Activated naive CD4-positive, alpha-beta T cell treated with anti-CD3 and anti-CD28 coated beads, Interleukin-2, amount 10 ng/mL, durations not matched to agents 7 days and 5 days (primary cell): ENCODE measurements at regions not wholly inside any gene's neighbourhood (a gene's known extent, or its start where the extent isn't known, plus 50 kb on each side); places are given as distances from the start of the nearest gene placed in this dataset.

ENCODE experiments used
- CTCF ChIA-PET: fragments of 350-600 bp; sonication (Branson Sonifier 250); formaldehyde crosslinking; loops from one replicate; lab custom pipeline; 2021; ENCODE audit warnings: antibody characterized with exemption; lab: Charles Lee
- DNase-seq: peaks from one replicate; pipeline ENCODE4 v3.0.0-alpha.2; 2020
- H3K27ac Mint-ChIP-seq: one replicate; pipeline ENCODE4 v1.8.0; 2021; ENCODE audit warnings: mild to moderate bottlenecking, moderate library complexity, mixed read lengths
- H3K27me3 Mint-ChIP-seq: one replicate; pipeline ENCODE4 v1.8.0; 2021; ENCODE audit warnings: mild to moderate bottlenecking, mixed read lengths
- H3K36me3 Mint-ChIP-seq: one replicate; pipeline ENCODE4 v1.8.0; 2021; ENCODE audit warnings: mixed read lengths
- H3K4me1 Mint-ChIP-seq: one replicate; pipeline ENCODE4 v1.8.0; 2021; ENCODE audit warnings: mixed read lengths
- H3K4me3 Mint-ChIP-seq: one replicate; pipeline ENCODE4 v1.8.0; 2021; ENCODE audit warnings: mild to moderate bottlenecking, moderate library complexity, mixed read lengths
- H3K9me3 Mint-ChIP-seq: one replicate; pipeline ENCODE4 v1.8.0; 2021; ENCODE audit warnings: mixed read lengths

GRCh38 chr2:183253441-183254130, 129.3 kb downstream of the NUP35 start:
- H3K4me3 Mint-ChIP-seq = no peak overlapping the region
- no peaks in the 10 kb centered on the region for H3K36me3 Mint-ChIP-seq
- no peak overlapping the region for H3K27ac Mint-ChIP-seq
- no peaks in the 10 kb centered on the region for H3K27me3 Mint-ChIP-seq
- CTCF ChIA-PET = no interaction called here
- no peaks in the 10 kb centered on the region for H3K4me1 Mint-ChIP-seq
- H3K9me3 Mint-ChIP-seq = no peaks in the 10 kb centered on the region
- DNase-seq = no peak

GRCh38 chr2:183255411-183255810, 131.2 kb downstream of the NUP35 start:
- CTCF ChIA-PET = no interaction called here
- DNase-seq = no peak
- Mint-ChIP-seq H3K27me3 (no peaks in the 10 kb centered on the region), H3K4me3 (no peak overlapping the region), H3K9me3 (no peaks in the 10 kb centered on the region), H3K4me1 (no peaks in the 10 kb centered on the region), H3K27ac (no peak overlapping the region), H3K36me3 (no peaks in the 10 kb centered on the region)

DNA sequence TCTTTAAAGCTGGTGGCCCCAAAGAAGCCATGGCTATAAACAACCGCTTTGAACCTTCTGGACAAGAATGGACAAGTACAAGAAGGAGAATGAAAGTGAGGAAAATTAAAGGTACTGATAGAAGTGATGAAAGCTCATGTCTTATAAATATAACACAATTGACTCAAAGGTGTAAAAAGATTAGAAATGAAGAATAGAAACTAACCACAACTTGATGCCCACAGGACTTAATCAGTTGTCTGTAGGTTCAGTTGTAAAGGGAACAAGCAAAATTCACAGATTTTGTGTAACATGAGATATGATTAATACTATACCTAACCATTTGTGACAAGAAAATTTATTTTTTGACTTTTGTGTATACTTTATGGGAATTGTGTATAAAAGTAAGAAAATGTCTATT, 135.7 kb downstream of the NUP35 start:
- no peak for DNase-seq
- CTCF ChIA-PET = no interaction called here
- Mint-ChIP-seq H3K9me3 (peaks cover 4% of the 10 kb centered on the region), H3K36me3 (no peaks in the 10 kb centered on the region), H3K27me3 (no peaks in the 10 kb centered on the region), H3K4me3 (no peak overlapping the region), H3K27ac (no peak overlapping the region), H3K4me1 (no peaks in the 10 kb centered on the region)

DNA sequence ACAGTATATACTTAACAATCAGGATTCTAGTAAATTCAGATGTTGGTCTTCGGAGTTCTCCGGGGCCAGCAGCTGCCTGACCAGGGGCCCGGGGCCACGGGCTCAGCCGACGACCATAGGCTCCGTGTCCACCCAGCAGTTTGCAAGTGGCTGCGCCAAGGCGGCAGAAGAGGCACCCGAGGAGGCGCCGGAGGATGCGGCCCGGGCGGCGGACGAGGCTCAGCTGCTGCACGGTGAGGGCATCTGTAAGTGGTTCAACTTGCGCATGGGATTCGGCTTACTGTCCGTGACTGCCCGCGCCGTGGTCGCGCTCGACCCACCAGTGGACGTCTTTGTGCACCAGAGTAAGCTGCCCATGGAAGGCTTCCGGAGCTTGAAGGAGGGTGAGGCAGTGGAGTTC, 136.3 kb downstream of the NUP35 start:
- H3K36me3 Mint-ChIP-seq = no peaks in the 10 kb centered on the region
- no peak overlapping the region for H3K27ac Mint-ChIP-seq
- H3K27me3 Mint-ChIP-seq = no peaks in the 10 kb centered on the region
- no peak for DNase-seq
- no peak overlapping the region for H3K4me3 Mint-ChIP-seq
- CTCF ChIA-PET = no interaction called here
- no peaks in the 10 kb centered on the region for H3K4me1 Mint-ChIP-seq
- H3K9me3 Mint-ChIP-seq = peaks cover 4% of the 10 kb centered on the region

- H3K27me3 Mint-ChIP-seq = no peaks in the 10 kb centered on the region
- CTCF ChIA-PET = no interaction called here
- no peak overlapping the region for H3K27ac Mint-ChIP-seq
- no peak overlapping the region for H3K4me3 Mint-ChIP-seq
- no peaks in the 10 kb centered on the region for H3K36me3 Mint-ChIP-seq
- no peak for DNase-seq
- H3K4me1 Mint-ChIP-seq = no peaks in the 10 kb centered on the region
- peaks cover 6% of the 10 kb centered on the region for H3K9me3 Mint-ChIP-seq
Observed at GRCh38 chr2:183264890-183265535, 140.8 kb downstream of the NUP35 start.

DNA sequence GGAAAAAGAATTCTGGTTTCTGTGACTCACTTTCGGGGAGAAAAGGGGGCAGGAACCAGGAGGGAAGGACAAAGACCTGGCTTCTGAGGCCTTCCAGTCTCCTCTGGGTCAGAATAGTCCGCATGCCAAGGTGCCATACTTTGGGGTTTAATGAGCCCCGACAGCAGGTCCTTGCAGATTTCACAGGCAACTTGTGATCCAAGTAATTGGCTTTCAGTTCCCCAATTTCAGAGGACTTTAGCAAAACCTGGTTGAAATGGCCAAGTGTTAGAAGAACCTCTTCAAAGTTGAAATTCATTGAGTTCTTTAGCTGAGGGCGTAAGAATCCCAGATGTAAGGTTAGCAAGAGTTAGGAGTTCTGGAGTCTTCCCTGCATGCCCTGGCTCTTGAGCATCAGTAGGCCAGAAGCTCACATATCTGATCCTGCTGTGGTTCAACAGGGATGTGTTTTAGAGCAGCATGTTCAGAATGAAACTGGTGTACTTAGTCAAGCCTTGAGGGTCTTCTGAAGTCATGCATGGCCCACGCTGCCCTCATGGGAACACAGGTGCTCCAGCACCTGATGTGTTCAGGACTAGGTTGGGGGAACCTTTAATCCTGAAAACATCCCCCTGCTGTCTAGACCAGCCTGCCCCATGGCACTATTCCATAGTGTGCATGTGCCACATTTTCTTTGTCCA, 143.0 kb downstream of the NUP35 start:
- H3K27me3 Mint-ChIP-seq = no peaks in the 10 kb centered on the region
- H3K9me3 Mint-ChIP-seq = peaks cover 6% of the 10 kb centered on the region
- no peak for DNase-seq
- CTCF ChIA-PET = no interaction called here
- no peak overlapping the region for H3K27ac Mint-ChIP-seq
- no peak overlapping the region for H3K4me3 Mint-ChIP-seq
- no peaks in the 10 kb centered on the region for H3K4me1 Mint-ChIP-seq
- H3K36me3 Mint-ChIP-seq = no peaks in the 10 kb centered on the region

GRCh38 chr2:183269956-183270355, 145.7 kb downstream of the NUP35 start:
- Mint-ChIP-seq H3K4me1 (no peaks in the 10 kb centered on the region), H3K27ac (no peak overlapping the region), H3K4me3 (no peak overlapping the region), H3K9me3 (peaks cover 2% of the 10 kb centered on the region), H3K36me3 (no peaks in the 10 kb centered on the region), H3K27me3 (peaks cover 3% of the 10 kb centered on the region)
- no peak for DNase-seq
- CTCF ChIA-PET = no interaction called here

DNA sequence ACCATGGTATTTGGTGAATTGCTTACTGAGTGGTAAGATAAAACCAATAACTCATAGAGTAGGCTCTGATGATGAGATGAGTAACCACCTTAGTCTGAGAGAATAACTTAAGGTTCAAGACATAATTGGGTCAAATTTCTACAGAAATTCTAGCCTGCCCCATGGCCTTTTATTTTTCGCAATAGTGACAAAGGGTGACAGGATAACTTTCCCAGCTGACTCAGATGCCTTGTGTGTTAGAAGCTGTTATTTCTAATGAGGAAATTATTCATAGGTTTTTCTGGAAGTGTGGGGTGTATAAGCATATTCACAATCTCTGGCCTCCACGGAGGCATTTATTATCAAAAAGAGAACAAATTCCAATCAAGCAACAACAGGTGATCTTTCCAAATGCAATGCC, 159.0 kb downstream of the NUP35 start:
- no peak for DNase-seq
- no peaks in the 10 kb centered on the region for H3K9me3 Mint-ChIP-seq
- no peaks in the 10 kb centered on the region for H3K4me1 Mint-ChIP-seq
- no peaks in the 10 kb centered on the region for H3K27me3 Mint-ChIP-seq
- H3K27ac Mint-ChIP-seq = no peak overlapping the region
- H3K4me3 Mint-ChIP-seq = no peak overlapping the region
- H3K36me3 Mint-ChIP-seq = no peaks in the 10 kb centered on the region
- CTCF ChIA-PET = no interaction called here

DNA sequence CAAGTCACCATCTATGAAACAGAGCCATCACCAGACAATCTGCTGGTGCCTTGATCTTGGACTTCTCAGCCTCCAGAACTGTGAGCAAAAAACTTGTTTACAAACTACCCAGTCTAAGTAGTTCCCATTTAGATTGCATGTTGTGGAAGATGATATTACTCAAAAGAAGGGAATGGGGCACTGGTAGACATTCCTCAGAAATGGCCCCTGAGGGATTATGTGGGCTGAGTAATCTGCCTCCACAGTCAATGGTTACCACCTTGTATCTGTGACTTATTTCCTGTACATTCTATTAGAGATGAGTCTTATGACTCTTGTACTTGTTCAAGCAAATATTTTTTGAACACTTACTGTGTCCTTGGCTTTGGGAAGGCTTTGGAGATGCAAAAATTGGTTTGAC, 160.4 kb downstream of the NUP35 start:
- DNase-seq = no peak
- no peak overlapping the region for H3K27ac Mint-ChIP-seq
- no peaks in the 10 kb centered on the region for H3K4me1 Mint-ChIP-seq

DNA sequence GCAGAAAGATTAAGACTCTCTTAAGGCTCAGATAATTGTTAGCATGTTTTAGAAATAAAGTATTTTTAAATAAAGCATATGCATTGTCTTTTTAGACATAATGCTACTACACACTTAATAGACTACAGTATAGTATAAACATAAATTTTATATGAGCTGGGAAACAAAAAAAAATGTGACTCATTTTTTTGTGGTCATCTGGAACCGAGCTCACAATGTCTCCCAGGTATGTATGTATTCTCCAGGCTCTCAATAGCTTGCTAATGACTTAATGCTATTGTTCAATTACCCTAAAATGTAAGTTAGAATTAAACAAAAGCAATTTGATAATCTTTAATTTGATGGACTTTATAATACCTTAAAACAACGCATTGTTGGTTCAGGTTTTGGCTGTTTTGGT, 167.2 kb downstream of the NUP35 start:
- Mint-ChIP-seq H3K4me1 (no peaks in the 10 kb centered on the region), H3K36me3 (no peaks in the 10 kb centered on the region), H3K27me3 (no peaks in the 10 kb centered on the region), H3K4me3 (no peak overlapping the region), H3K27ac (no peak overlapping the region), H3K9me3 (peaks cover 2% of the 10 kb centered on the region)
- no peak for DNase-seq
- CTCF ChIA-PET = no interaction called here

More for the DNA sequence above, 160.4 kb downstream of the NUP35 start:
- Mint-ChIP-seq H3K27me3 (no peaks in the 10 kb centered on the region), H3K4me3 (no peak overlapping the region), H3K36me3 (no peaks in the 10 kb centered on the region), H3K9me3 (no peaks in the 10 kb centered on the region)
- CTCF ChIA-PET = no interaction called here

DNA sequence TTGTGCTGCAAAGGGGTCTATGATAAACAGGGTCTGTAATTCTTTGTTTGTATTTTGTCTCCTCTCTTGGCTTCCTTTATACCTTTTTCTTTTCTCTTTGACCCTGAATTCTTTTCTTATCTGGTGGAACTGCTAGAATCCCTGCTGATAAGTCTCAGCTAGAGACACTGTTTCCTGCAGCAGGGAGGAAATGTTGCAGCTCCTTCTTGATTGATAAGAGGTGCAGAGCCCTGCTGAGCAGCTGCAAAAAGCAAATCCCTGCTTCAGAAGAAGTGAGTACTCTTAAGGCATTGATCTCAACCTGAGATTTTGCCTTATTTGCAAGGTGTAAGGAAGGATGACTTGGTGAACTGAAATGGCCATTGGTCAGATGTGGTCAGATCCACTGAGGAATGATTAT, 167.8 kb downstream of the NUP35 start:
- no peaks in the 10 kb centered on the region for H3K36me3 Mint-ChIP-seq
- no peaks in the 10 kb centered on the region for H3K4me1 Mint-ChIP-seq
- no peaks in the 10 kb centered on the region for H3K27me3 Mint-ChIP-seq
- CTCF ChIA-PET = no interaction called here
- no peak overlapping the region for H3K27ac Mint-ChIP-seq
- H3K9me3 Mint-ChIP-seq = peaks cover 2% of the 10 kb centered on the region
- no peak overlapping the region for H3K4me3 Mint-ChIP-seq
- DNase-seq = no peak

DNA sequence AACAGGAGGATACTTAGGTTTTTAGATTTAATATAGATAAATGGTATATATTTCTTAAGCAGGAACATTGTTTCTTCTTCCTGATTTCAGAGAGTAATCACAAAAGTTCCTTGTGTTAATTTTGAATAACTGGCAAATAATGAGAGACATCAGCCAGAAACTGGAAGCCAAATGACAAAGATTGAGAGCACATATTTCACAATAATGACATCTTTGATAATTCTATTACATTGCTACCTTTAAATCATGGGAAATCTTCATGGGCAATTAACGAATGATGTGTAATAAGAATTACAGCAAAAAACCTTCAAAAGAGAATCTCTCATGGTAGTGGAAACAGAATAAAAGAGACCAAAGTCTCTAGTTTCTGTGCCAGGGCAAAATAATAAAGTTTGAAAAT, 215.1 kb downstream of the NUP35 start:
- CTCF ChIA-PET = no interaction called here
- DNase-seq = no peak
- no peak overlapping the region for H3K27ac Mint-ChIP-seq
- H3K27me3 Mint-ChIP-seq = no peaks in the 10 kb centered on the region
- H3K4me1 Mint-ChIP-seq = no peaks in the 10 kb centered on the region
- no peak overlapping the region for H3K4me3 Mint-ChIP-seq
- H3K36me3 Mint-ChIP-seq = no peaks in the 10 kb centered on the region
- H3K9me3 Mint-ChIP-seq = no peaks in the 10 kb centered on the region

DNA sequence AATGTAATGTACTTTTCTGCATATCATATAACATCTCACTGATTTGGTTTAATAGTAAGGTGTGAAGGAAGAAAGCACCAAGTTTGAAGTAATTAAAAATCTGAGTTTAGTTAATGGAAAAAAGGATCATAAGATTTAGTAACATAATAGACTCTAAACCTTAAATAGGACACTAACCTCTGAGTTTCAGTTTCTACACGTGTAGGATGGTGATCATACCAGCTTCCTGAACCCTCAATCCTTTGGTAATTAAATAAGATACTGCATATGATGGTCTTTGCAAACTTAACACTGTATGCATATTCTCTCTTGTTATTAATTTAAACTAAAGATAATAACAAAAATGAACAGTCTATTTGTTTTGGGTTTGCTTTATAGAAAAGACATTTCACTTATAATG, 216.8 kb downstream of the NUP35 start:
- CTCF ChIA-PET = no interaction called here
- H3K4me3 Mint-ChIP-seq = no peak overlapping the region
- DNase-seq = no peak
- no peaks in the 10 kb centered on the region for H3K9me3 Mint-ChIP-seq
- H3K27ac Mint-ChIP-seq = no peak overlapping the region
- no peaks in the 10 kb centered on the region for H3K4me1 Mint-ChIP-seq
- no peaks in the 10 kb centered on the region for H3K36me3 Mint-ChIP-seq
- no peaks in the 10 kb centered on the region for H3K27me3 Mint-ChIP-seq

- DNase-seq = no peak
- Mint-ChIP-seq H3K36me3 (no peaks in the 10 kb centered on the region), H3K27ac (no peak overlapping the region), H3K4me1 (no peaks in the 10 kb centered on the region), H3K27me3 (no peaks in the 10 kb centered on the region), H3K4me3 (no peak overlapping the region), H3K9me3 (no peaks in the 10 kb centered on the region)
- CTCF ChIA-PET = no interaction called here
Observed at GRCh38 chr2:183347969-183348368, 223.7 kb downstream of the NUP35 start.

DNA sequence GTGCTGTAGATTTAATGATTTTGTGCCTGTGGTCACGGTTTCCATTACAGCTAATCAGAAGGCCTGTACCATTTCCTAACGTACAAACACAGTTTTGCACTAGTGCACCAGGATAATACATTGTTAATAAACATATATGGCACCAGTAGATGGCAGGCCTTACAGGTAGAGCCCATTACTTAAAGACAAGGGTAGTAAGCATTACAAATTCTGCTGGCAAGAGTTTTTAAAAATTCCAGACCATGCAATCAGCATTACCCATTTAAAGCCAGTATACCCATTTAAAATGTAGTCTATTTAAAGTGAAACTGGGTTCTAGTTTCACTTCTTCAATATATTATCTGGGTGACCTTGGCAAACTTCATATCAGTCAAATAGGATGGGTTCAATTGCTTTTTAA, 224.2 kb downstream of the NUP35 start:
- CTCF ChIA-PET = no interaction called here
- no peaks in the 10 kb centered on the region for H3K36me3 Mint-ChIP-seq
- H3K27me3 Mint-ChIP-seq = no peaks in the 10 kb centered on the region
- no peak overlapping the region for H3K4me3 Mint-ChIP-seq
- no peaks in the 10 kb centered on the region for H3K4me1 Mint-ChIP-seq
- no peak overlapping the region for H3K27ac Mint-ChIP-seq
- DNase-seq = no peak
- H3K9me3 Mint-ChIP-seq = no peaks in the 10 kb centered on the region
